ENCODE measurements at regions not wholly inside any gene's neighbourhood (a gene's known extent, or its start where the extent isn't known, plus 50 kb on each side); places are given as distances from the start of the nearest gene placed in this dataset.

DNA sequence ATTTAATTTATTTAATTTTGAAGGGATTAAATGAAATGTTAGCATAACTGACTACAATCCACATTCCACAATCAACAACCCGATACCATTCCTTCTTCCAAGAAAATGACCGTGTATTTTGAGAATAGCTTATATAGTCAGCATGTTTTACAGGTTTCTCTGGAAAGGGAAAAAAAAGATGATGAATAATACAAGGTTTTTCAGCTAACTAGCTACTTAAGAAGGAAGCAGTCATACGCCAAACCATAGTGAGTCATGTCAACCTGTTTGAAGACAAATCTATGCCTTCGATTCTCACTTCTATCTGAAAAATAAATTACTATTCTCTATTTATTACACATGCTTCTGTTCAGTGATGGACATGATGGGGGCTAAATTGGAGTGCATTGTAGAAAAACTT, 258.6 kb downstream of the EFNB2 start:
- H3K36me3 ChIP-seq (ENCODE audit: insufficient read depth, low read length) = no peaks in the 10 kb centered on the region
- H3K4me3 ChIP-seq = no peak overlapping the region
- no peak overlapping the region for H3K9ac ChIP-seq (ENCODE audit: insufficient read length)
- H3K27ac ChIP-seq = no peak overlapping the region
- TF ChIP-seq EZH2 (IDR thresholded peaks at IDR 0.05) (no peak), FOXP2 (optimal IDR thresholded peaks at IDR 0.05; ENCODE audit: control extremely low read depth, extremely low read length, insufficient read depth) (no peak), POLR2AphosphoS5 (IDR thresholded peaks at IDR 0.05; ENCODE audit: borderline replicate concordance, low read depth, low read length) (no peak)
- no peak for DNase-seq (ENCODE audit: low read depth, low spot score)
- no peaks in the 10 kb centered on the region for H3K9me3 ChIP-seq (ENCODE audit: low read depth, low read length)

DNA sequence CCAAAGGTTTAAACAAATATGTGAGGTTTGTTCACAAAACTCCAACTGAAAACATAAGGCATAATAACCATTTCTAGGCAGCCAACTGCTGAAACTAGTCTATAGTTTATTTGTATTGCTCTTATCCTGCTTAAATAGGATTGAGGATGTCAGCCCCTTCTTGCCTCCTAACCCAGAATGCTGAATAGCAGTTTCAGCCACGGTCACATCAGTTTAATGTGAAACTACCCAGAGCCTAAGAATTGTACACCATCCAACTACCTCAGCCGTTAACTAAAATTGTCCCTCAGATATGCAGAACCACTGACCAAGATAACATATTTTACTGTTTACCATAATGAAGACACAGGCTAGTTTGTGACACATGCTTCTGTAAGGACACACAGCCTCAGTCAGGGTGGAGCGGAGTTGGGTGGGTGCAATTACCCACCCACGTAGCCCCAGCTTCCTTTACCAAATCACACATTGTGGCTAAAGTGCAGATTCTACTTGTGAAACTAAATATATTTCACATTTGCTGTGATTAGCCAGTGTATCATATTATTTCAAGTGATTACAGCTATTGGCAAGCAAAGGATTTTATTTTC, 259.9 kb downstream of the EFNB2 start:
- H3K27ac ChIP-seq = no peak overlapping the region
- TF ChIP-seq POLR2AphosphoS5 (IDR thresholded peaks at IDR 0.05; ENCODE audit: borderline replicate concordance, low read depth, low read length) (no peak), FOXP2 (optimal IDR thresholded peaks at IDR 0.05; ENCODE audit: control extremely low read depth, extremely low read length, insufficient read depth) (no peak), EZH2 (IDR thresholded peaks at IDR 0.05) (no peak)
- no peaks in the 10 kb centered on the region for H3K36me3 ChIP-seq (ENCODE audit: insufficient read depth, low read length)
- no peak for DNase-seq (ENCODE audit: low read depth, low spot score)
- H3K9me3 ChIP-seq (ENCODE audit: low read depth, low read length) = no peaks in the 10 kb centered on the region
- H3K4me3 ChIP-seq = no peak overlapping the region
- H3K9ac ChIP-seq (ENCODE audit: insufficient read length) = no peak overlapping the region

DNA sequence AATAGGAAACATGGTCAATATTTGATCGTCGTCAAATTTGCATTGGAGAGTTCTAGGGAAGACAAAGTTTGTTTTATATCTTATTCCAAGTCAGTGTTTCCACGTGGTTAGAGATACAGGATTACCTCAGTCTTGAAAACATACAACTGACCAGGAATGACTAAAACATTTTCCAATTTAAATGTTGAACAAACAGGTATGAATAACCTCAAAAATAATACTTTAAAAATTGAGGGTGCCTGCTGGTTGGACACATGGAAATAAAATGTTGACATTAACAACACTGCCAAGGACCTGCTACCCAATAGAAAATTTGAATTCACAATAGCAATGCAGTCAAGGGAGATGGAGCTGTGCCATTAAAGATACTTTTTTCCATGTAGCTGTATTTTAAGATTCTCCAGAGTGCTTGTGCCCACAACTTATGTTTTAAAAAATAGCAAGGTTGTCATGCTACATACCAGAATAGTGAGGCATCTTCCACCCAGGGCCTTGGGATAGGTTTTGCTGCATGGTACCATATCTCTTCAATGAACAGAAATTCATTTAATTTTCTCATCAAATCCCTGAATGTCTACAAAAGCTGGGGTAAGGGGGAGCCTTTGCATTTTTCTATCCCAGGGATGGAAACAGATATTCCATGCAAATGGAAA, 260.8 kb downstream of the EFNB2 start:
- Histone ChIP-seq H3K27ac (no peak overlapping the region), H3K4me3 (no peak overlapping the region), H3K9ac (ENCODE audit: insufficient read length) (no peak overlapping the region), H3K36me3 (ENCODE audit: insufficient read depth, low read length) (no peaks in the 10 kb centered on the region), H3K9me3 (ENCODE audit: low read depth, low read length) (no peaks in the 10 kb centered on the region)
- no peak for DNase-seq (ENCODE audit: low read depth, low spot score)
- TF ChIP-seq EZH2 (IDR thresholded peaks at IDR 0.05) (no peak), FOXP2 (optimal IDR thresholded peaks at IDR 0.05; ENCODE audit: control extremely low read depth, extremely low read length, insufficient read depth) (no peak)

DNA sequence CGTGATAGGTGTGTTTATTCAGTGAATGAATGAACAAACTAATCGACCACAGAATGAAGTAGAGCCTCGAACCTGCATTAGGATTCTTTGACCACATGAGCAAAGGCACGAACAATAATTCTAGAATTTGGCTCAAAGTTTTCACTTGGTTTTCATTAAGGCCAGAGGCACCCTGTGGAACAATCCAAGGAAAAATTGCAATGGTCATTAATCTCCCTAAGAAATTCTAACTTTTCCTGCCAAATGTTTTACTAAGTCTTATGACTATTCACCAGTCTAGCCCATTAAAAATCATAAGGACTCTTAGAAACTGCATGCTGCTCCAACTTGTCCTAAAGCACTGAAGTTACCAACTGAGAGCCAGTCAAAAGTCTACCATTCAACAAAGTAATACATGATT, 271.7 kb downstream of the EFNB2 start:
- Histone ChIP-seq H3K9me3 (ENCODE audit: low read depth, low read length) (no peaks in the 10 kb centered on the region), H3K36me3 (ENCODE audit: insufficient read depth, low read length) (no peaks in the 10 kb centered on the region), H3K27ac (no peak overlapping the region), H3K4me3 (no peak overlapping the region), H3K9ac (ENCODE audit: insufficient read length) (no peak overlapping the region)
- no peak for TF ChIP-seq FOXP2 (optimal IDR thresholded peaks at IDR 0.05; ENCODE audit: control extremely low read depth, extremely low read length, insufficient read depth)
- no peak for TF ChIP-seq EZH2 (IDR thresholded peaks at IDR 0.05)
- TF ChIP-seq POLR2AphosphoS5 (IDR thresholded peaks at IDR 0.05; ENCODE audit: borderline replicate concordance, low read depth, low read length) = no peak
- no peak for DNase-seq (ENCODE audit: low read depth, low spot score)

DNA sequence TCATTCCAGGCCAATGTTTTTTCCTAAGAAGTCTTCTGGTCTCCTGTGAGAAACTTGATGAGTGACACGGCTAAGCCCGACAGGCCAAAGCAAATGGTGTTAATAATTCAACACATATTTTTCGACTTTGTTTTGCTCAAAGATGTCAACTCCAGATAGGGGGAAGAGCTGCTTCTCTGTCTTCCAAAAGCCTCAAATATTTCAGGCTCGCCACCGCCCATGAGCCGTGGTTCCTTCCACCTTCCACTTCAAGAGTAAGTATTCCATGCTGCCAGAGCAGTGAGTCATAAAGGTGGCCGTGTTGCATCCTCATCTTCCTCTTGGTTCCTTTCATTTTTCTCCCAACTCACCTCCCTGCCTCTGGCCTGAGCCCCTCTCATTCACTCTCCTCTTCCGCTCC, 272.6 kb downstream of the EFNB2 start:
- H3K36me3 ChIP-seq (ENCODE audit: insufficient read depth, low read length) = no peaks in the 10 kb centered on the region
- DNase-seq (ENCODE audit: low read depth, low spot score) = no peak
- H3K4me3 ChIP-seq = no peak overlapping the region
- H3K9ac ChIP-seq (ENCODE audit: insufficient read length) = no peak overlapping the region
- no peaks in the 10 kb centered on the region for H3K9me3 ChIP-seq (ENCODE audit: low read depth, low read length)
- no peak overlapping the region for H3K27ac ChIP-seq
- TF ChIP-seq FOXP2 (optimal IDR thresholded peaks at IDR 0.05; ENCODE audit: control extremely low read depth, extremely low read length, insufficient read depth) = no peak
- no peak for TF ChIP-seq POLR2AphosphoS5 (IDR thresholded peaks at IDR 0.05; ENCODE audit: borderline replicate concordance, low read depth, low read length)
- no peak for TF ChIP-seq EZH2 (IDR thresholded peaks at IDR 0.05)

DNA sequence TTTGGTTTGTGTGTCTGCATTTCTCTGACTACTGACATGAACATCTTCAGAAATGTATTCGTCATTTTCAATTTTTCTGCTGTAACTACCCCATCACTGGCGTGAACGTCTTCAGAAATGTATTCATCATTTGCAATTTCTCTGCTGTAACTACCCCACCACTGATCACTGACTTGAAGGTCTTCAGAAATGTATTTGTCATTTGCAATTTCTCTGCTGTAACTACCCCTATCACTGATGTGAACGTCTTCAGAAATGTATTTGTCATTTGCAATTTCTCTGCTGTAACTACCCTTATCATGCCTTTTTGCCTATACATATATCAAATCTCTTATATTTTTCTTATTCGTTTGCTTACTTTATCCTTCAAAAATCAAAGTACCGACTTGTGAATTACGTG, 274.0 kb downstream of the EFNB2 start:
- no peak overlapping the region for H3K27ac ChIP-seq
- no peak for TF ChIP-seq POLR2AphosphoS5 (IDR thresholded peaks at IDR 0.05; ENCODE audit: borderline replicate concordance, low read depth, low read length)
- no peak for TF ChIP-seq EZH2 (IDR thresholded peaks at IDR 0.05)
- no peak for TF ChIP-seq FOXP2 (optimal IDR thresholded peaks at IDR 0.05; ENCODE audit: control extremely low read depth, extremely low read length, insufficient read depth)
- no peak overlapping the region for H3K9ac ChIP-seq (ENCODE audit: insufficient read length)
- H3K36me3 ChIP-seq (ENCODE audit: insufficient read depth, low read length) = no peaks in the 10 kb centered on the region
- H3K9me3 ChIP-seq (ENCODE audit: low read depth, low read length) = no peaks in the 10 kb centered on the region
- no peak for DNase-seq (ENCODE audit: low read depth, low spot score)
- no peak overlapping the region for H3K4me3 ChIP-seq

DNA sequence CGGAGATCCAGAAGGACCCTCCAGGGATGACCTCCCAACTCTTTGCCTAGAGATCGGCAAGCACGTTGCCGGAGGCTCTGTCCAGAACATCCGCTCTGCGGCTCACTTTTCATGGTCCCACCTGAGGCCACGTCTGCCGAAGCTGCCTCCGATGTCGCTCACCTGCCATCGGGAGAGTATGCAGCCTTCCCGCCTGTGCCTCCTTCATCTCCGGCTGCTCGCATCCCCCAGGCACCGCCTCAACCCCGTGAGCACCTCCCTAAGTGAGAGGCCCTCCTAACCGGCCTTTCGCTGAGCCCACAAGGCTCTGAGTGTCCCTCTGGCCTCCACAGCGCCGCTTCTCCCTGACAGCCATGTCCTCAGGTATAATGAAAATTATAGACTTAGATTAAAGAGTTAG, 275.1 kb downstream of the EFNB2 start:
- H3K36me3 ChIP-seq (ENCODE audit: insufficient read depth, low read length) = no peaks in the 10 kb centered on the region
- DNase-seq (ENCODE audit: low read depth, low spot score) = no peak
- H3K4me3 ChIP-seq = no peak overlapping the region
- no peaks in the 10 kb centered on the region for H3K9me3 ChIP-seq (ENCODE audit: low read depth, low read length)
- H3K27ac ChIP-seq = no peak overlapping the region
- no peak for TF ChIP-seq EZH2 (IDR thresholded peaks at IDR 0.05)
- no peak for TF ChIP-seq POLR2AphosphoS5 (IDR thresholded peaks at IDR 0.05; ENCODE audit: borderline replicate concordance, low read depth, low read length)
- no peak for TF ChIP-seq FOXP2 (optimal IDR thresholded peaks at IDR 0.05; ENCODE audit: control extremely low read depth, extremely low read length, insufficient read depth)
- no peak overlapping the region for H3K9ac ChIP-seq (ENCODE audit: insufficient read length)

DNA sequence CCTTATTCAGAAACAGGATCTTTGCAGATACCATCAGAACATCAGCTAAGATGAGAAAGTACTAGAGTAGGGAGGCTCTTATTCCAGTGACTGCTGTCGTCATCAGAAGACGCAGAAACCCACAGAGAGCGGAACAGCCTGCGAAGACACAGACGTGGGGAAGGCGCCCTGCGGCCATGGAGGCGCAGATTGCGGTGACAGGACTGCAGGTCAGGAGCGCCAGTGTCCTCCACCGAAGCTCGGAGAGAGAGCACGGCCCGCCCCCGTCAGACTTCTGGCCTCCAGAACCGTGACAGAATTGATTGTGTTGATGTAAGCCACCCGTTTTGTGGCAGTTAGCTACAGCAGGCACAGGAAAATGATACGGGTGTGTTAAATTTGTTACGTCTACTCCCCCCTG, 275.5 kb downstream of the EFNB2 start:
- H3K4me3 ChIP-seq = no peak overlapping the region
- H3K36me3 ChIP-seq (ENCODE audit: insufficient read depth, low read length) = no peaks in the 10 kb centered on the region
- H3K27ac ChIP-seq = no peak overlapping the region
- no peak for DNase-seq (ENCODE audit: low read depth, low spot score)
- H3K9ac ChIP-seq (ENCODE audit: insufficient read length) = no peak overlapping the region
- no peaks in the 10 kb centered on the region for H3K9me3 ChIP-seq (ENCODE audit: low read depth, low read length)
- TF ChIP-seq EZH2 (IDR thresholded peaks at IDR 0.05) (no peak), FOXP2 (optimal IDR thresholded peaks at IDR 0.05; ENCODE audit: control extremely low read depth, extremely low read length, insufficient read depth) (no peak), POLR2AphosphoS5 (IDR thresholded peaks at IDR 0.05; ENCODE audit: borderline replicate concordance, low read depth, low read length) (no peak)

Measured in SK-N-MC (cell line).